ENCODE measurements at regions not wholly inside any gene's neighbourhood (a gene's known extent, or its start where the extent isn't known, plus 50 kb on each side); places are given as distances from the start of the nearest gene placed in this dataset.

GRCh38 chr22:42190274-42190673, 59.7 kb upstream of the CYP2D6 start:
- Histone ChIP-seq H3K27me3 (ENCODE audit: insufficient read depth in 3 of 3, low read length in 2 of 3) (no peaks in the 10 kb centered on the region), H3K4me3 (no peak overlapping the region), H3K27ac (no peak overlapping the region), H3K36me3 (ENCODE audit: insufficient read depth in 1 of 2, low read depth in 1 of 2) (no peaks in the 10 kb centered on the region), H3K4me1 (peaks cover 5% of the 10 kb centered on the region), H3K9me3 (no peaks in the 10 kb centered on the region)
- TF ChIP-seq, protein P1, sequence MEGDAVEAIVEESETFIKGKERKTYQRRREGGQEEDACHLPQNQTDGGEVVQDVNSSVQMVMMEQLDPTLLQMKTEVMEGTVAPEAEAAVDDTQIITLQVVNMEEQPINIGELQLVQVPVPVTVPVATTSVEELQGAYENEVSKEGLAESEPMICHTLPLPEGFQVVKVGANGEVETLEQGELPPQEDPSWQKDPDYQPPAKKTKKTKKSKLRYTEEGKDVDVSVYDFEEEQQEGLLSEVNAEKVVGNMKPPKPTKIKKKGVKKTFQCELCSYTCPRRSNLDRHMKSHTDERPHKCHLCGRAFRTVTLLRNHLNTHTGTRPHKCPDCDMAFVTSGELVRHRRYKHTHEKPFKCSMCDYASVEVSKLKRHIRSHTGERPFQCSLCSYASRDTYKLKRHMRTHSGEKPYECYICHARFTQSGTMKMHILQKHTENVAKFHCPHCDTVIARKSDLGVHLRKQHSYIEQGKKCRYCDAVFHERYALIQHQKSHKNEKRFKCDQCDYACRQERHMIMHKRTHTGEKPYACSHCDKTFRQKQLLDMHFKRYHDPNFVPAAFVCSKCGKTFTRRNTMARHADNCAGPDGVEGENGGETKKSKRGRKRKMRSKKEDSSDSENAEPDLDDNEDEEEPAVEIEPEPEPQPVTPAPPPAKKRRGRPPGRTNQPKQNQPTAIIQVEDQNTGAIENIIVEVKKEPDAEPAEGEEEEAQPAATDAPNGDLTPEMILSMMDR (IDR thresholded peaks at IDR 0.05): no peak
- 93 to 96% (median 96%) methylated on average over 1 of the region's 1 CpG for WGBS, 3 donors
- DNase-seq (no peak), ATAC-seq (no peak)
- intact Hi-C loops (cut with DNase I): no loop called here

DNA sequence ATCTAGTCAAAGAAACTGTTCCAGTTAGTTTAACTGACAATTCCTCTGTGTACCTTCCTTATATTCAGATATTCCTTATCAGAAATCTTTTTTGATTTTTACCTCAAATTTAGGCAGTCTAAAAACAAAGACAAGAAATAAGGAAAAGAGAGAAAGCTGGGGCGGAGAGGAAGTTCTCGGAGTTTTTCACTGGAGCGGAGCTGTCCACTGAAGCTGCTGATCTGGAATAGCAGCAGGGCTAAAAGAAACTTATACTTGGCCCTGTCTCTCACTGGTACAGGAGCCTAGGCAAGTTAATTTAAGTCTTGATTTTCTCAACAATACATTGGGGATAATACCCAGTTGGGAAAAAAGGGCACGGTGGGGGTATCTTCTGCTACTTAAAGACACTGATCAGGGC, 59.2 kb upstream of the CYP2D6 start:
- Histone ChIP-seq H3K36me3 (ENCODE audit: insufficient read depth in 1 of 2, low read depth in 1 of 2) (no peaks in the 10 kb centered on the region), H3K27ac (no peak overlapping the region), H3K9me3 (no peaks in the 10 kb centered on the region), H3K27me3 (ENCODE audit: insufficient read depth in 3 of 3, low read length in 2 of 3) (no peaks in the 10 kb centered on the region), H3K4me1 (peaks cover 5% of the 10 kb centered on the region), H3K4me3 (no peak overlapping the region)
- DNase-seq (no peak), ATAC-seq (no peak)
- TF ChIP-seq, protein P1 (IDR thresholded peaks at IDR 0.05): no peak
- intact Hi-C loops (cut with DNase I): no loop called here
- WGBS, 3 donors: 93 to 98% (median 95%) methylated on average over 4 of the region's 4 CpGs

DNA sequence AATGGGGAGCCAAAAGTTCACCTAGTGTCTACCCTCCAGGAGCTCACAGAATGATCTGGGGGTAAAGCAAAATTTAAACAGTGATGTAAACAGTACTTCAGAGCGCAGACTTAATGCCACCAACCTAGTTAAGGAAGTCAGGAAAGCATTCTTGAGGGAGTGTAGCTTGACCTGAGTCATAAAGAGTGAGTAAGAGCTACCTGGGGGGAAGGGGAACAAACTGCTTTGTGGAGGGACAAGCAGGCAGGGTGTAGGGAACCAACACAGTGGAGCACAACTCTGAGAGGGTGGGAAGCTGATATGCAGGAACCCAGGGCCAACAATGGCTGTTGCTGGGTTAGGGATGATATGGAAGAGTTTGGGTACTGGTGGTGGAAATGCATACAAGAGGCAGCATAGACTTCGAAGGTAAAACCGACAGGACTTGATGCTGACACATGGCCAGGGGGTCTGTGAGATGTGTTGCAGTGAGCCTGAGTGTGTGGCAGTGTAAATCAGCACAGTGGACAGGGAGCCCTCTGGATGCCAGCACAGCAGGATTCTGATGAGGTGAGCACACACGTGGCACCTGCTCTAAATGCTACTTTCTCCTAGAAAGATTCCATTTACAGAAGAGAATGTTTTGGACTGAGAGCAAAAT, 58.3 kb upstream of the CYP2D6 start:
- WGBS, 3 donors: 84 to 86% (median 85%) methylated on average over 4 of the region's 4 CpGs
- intact Hi-C loops (cut with DNase I): no loop called here
- H3K27me3 ChIP-seq (ENCODE audit: insufficient read depth in 3 of 3, low read length in 2 of 3): no peaks in the 10 kb centered on the region
- TF ChIP-seq, protein P1 (IDR thresholded peaks at IDR 0.05): no peak
- H3K27ac ChIP-seq: no peak overlapping the region
- peaks cover 7% of the 10 kb centered on the region for H3K4me1 ChIP-seq
- no peak overlapping the region for H3K4me3 ChIP-seq
- DNase-seq (no peak), ATAC-seq (no peak)
- no peaks in the 10 kb centered on the region for H3K36me3 ChIP-seq (ENCODE audit: insufficient read depth in 1 of 2, low read depth in 1 of 2)
- no peaks in the 10 kb centered on the region for H3K9me3 ChIP-seq

- no peak overlapping the region for H3K27ac ChIP-seq
- no peaks in the 10 kb centered on the region for H3K9me3 ChIP-seq
- DNase-seq: no peak
- 93 to 98% (median 93%) methylated on average over 3 of the region's 3 CpGs for WGBS, 3 donors
- no peak overlapping the region for H3K4me3 ChIP-seq
- TF ChIP-seq, protein P1 (IDR thresholded peaks at IDR 0.05): no peak
- H3K4me1 ChIP-seq: peaks cover 2% of the 10 kb centered on the region
- ATAC-seq: no peak
- intact Hi-C loops (cut with DNase I): no loop called here
- no peaks in the 10 kb centered on the region for H3K27me3 ChIP-seq (ENCODE audit: insufficient read depth in 3 of 3, low read length in 2 of 3)
- no peaks in the 10 kb centered on the region for H3K36me3 ChIP-seq (ENCODE audit: insufficient read depth in 1 of 2, low read depth in 1 of 2)
Observed at GRCh38 chr22:42187646-42188045, 57.0 kb upstream of the CYP2D6 start.

GRCh38 chr22:42185915-42186439, 55.4 kb upstream of the CYP2D6 start:
- intact Hi-C loops (cut with DNase I): no loop called here
- Histone ChIP-seq H3K4me3 (no peak overlapping the region), H3K4me1 (peaks cover 2% of the 10 kb centered on the region), H3K36me3 (ENCODE audit: insufficient read depth in 1 of 2, low read depth in 1 of 2) (no peaks in the 10 kb centered on the region), H3K27me3 (ENCODE audit: insufficient read depth in 3 of 3, low read length in 2 of 3) (no peaks in the 10 kb centered on the region), H3K9me3 (no peaks in the 10 kb centered on the region), H3K27ac (no peak overlapping the region)
- no peak for DNase-seq
- 71 to 79% (median 71%) methylated on average over 2 of the region's 2 CpGs for WGBS, 3 donors
- ATAC-seq: no peak
- TF ChIP-seq, protein P1 (IDR thresholded peaks at IDR 0.05): no peak

All from psoas muscle (tissue), 7 donors.